HG02763 (cell line): ENCODE measurements at regions not wholly inside any gene's neighbourhood (a gene's known extent, or its start where the extent isn't known, plus 50 kb on each side); places are given as distances from the start of the nearest gene placed in this dataset.

Experiments
- ATAC-seq: cut with Tn5 transposase; IDR thresholded peaks from one replicate; pipeline ENCODE4 v1.9.1; 2021; ENCODE audit warnings: mild to moderate bottlenecking, moderate library complexity; ENCODE audit not compliant: unreplicated experiment

DNA sequence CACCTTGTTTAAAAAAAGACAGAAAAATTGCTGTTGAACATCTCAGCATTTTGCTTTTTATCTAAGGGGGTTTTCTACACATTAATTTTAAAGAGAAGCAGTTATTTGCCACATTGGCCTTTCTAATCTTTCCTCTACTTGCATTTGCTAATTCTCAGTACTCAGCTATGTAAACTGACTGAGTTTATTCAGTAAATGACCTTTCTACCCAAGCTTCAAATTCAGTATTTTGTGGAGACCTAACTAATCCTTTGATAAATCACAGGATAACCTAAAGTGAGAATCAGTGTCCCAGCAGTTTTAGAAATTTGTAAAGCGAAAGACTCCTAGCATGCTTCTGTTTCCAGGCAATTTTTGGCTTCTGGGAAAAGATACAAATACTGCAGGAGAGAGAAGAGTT lies 288.4 kb downstream of the ASXL3 start:
- no peak for ATAC-seq

DNA sequence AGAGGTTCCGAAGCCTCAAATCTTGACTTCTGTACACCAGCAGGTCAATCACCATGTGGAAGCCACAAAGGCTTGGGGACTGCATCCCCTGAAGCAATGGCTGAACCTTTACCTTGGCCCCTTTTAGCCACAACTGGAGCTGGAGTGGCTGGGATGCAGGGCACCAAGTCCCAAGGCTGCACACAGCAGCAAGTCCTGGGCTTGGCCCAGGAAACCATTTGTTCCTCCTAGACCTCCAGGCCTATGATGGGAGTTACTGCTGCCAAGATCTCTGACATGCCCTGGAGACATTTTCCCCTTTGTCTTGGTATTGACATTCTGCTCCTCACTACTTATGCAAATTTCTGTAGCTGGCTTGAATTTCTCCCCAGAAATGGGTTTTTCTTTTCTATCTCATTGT lies 285.9 kb downstream of the ASXL3 start:
- no peak for ATAC-seq

DNA sequence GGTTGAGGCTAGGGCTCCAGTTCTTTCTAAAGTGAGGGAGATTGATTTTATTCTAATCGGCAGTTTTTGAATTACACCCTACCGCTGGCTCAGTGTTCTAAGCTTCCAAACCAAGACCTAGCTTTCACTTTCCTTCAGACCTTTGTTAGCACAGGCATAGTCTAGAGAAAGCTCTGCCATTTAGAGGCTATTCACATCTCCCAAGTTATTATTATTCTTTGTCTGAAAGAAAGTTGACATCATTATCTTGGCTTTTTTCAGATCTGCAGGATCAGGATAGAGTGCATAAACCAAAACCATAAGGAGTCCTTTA lies 276.8 kb downstream of the ASXL3 start:
- ATAC-seq: no peak

- no peak for ATAC-seq
Measured at GRCh38 chr18:33854086-33854826, 276.2 kb downstream of the ASXL3 start.

GRCh38 chr18:33853187-33853586 lies 275.2 kb downstream of the ASXL3 start:
- no peak for ATAC-seq

DNA sequence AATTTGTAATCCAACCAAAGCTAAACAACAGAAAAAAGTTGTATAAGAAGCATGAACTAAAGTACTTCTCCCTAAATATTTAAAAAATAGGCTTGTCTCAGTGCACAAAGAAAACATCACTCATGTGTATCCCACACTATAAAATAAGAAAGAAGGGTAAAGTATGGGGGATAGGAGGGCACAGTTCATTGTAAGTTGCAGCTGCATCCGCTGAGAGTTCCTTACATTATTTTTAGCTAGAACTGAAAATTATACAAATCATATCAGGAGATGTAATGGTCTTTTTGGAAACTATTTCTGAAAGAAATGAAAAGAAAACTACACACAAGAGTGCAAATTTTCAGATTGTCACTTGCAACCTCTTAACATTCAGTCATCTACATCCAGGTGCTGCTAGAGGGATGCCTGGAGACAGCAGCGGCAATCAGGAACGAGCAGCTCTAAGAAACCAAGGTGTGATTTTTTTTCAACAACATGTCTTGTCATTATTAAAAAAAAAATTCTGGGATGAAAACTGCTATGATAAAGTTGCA lies 273.6 kb downstream of the ASXL3 start:
- no peak for ATAC-seq

DNA sequence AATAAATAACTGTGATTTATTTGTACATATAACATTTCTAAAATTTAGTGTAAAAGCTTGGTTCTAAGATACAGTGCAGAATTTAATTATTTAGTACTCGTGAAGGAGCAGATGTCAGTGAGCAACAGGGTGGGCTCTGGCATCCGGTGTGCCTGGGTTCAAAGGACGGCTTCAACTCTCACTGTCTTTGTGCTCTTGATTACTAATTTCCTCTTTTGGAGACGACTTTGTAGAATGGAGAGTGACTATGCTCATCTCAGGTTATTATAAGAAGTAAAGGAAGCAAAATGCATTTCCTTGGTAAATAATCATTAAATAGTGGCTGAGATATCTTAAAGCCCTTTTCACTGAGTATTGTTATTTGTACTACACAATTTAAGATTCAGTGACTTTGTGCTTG lies 271.7 kb downstream of the ASXL3 start:
- ATAC-seq: no peak

DNA sequence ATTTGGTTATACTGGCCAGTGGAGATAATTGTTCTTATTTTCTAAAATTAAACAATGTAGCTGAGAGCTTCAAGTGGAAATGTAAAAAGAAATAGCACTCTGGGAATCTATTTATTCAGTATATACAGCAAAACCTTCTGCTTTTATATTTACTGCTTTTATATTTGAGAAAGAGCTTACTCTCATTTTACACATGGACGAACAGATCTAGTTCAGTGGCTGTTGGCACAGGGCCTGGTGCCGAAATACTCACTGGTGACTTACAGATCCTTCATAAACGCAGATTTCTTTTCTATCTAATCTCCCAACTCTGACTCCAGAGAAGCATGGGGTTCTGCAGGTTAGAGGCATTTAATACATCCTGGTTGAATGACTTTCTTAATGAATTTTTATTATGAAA lies 266.2 kb downstream of the ASXL3 start:
- no peak for ATAC-seq

GRCh38 chr18:33841221-33841967 lies 263.4 kb downstream of the ASXL3 start:
- ATAC-seq: no peak

DNA sequence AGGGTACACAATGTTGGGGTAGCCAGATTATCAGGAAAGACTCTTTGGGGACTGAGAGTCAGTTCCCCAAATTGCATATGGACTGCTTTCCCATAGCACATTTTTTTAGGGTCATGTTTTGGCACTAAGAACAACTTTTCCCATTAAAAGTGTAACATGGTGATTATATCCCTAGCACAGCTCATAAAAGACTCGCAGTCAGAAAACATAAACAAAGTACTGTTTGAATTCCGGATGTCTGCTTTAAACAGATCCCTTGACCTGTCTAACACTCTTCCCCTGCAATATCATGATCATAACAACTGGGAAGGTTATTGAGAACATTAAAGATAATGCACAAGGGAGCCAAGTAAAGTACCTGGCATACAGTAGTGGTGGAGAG lies 262.2 kb downstream of the ASXL3 start:
- ATAC-seq: no peak

GRCh38 chr18:33839452-33840211 lies 261.6 kb downstream of the ASXL3 start:
- no peak for ATAC-seq

DNA sequence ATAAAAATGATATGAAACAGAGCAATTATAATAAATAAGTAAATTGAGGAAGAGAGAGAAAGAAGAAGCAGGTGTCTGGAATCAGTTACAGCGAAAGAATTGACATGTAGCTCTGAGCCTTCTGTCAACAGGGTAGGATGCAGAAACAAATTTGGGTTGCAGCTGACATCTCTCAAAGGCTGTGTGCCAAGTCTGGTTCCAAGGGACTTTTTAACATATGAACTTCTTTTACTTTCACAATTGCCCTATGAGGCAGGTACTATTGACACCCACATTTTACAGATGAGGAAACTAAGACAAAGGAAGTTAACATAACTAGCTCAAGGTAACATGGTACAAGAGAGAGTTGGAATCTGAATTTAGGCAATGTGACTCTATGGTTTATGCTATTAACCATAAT lies 260.0 kb downstream of the ASXL3 start:
- no peak for ATAC-seq

DNA sequence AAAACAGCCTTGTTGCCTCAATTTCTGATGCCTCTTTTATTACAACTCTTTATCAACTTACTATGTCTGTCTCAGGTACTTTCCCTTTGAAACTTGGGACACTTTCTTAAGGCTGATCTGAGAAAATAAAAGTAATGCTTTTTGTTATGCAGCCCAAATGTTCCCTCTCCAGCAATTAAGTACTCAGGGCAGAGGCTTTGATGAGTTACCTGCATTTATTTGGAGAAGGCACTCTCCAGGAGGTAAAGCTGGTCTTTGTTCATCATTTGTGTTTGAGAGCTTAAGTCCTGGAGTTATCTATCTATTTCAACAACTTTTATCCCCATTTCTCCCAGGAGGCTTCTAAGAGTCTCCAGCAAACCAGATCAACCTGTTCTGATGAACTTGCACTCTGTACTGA lies 259.2 kb downstream of the ASXL3 start:
- ATAC-seq: no peak

DNA sequence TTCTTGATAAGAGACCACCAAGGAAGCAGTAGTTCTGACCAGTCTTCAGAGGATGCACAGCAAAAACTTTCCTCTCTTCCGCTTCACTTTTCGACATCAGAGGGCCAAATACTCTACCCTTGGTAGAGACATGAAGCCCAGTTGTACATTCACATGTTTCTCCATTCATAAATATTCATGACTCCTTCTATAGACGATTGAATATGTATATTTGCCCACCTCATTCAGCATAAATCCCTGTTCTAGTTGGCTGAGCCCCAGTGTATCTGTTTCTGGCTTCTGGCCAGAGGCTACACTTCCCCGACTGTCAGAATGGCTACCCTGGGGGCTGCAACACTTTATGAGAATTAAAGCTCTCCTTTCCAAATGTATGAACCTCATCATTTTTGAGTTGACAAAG lies 258.5 kb downstream of the ASXL3 start:
- ATAC-seq: no peak

DNA sequence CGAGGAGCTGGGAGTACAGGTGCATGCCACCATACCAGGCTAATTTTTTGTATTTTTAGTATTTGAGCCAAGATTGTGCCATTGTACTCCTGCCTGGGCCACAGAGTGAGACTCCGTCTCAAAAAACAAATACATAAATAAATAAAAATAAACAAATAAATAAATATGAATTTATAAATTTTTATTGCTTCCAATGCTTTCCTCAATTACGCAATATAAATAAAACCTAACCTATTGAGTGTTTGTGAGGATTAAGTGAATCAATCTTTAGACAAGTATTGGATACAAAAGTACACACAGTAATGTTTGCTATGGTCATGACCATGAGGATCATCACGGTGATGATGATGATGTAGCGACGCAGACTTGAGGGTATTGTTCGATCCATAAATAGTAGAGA lies 257.4 kb downstream of the ASXL3 start:
- ATAC-seq: no peak

DNA sequence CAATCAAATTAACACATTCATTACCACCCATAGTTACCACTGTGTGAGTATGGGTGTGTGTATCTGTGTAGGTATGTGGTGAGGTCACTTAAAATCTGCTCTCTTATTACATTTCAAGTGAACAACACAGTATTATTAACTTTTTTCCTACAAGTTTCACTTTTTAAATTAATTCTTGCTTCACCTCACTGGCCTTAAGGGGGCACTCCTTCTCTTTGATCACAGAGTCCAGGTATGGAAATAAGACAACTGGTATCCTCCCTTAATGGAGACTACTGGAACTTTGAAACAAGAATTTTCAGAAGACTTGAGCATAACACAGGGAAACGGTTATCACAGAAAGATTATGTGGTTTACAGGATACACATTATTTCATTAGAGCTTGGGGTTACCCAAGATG lies 255.8 kb downstream of the ASXL3 start:
- ATAC-seq: no peak

DNA sequence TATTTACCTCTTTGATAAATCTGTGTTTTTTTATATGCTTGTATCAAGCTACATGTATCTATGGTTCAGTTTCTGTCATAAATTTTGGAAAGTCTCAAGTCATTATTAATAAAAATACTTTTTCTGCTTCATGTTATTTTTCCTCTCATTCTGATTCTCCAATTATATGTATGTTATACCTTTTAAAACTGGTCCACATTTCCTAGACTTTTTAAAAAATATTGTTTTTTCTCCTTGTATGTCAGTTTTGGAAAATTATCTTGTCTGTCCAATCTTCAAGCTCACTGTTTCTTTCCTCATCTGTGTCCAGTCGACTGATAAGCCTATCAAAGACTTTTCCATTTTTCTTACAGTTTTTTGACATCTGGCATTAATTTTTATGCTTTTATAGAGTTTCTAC lies 253.4 kb downstream of the ASXL3 start:
- no peak for ATAC-seq

GRCh38 chr18:33830213-33830612 lies 252.2 kb downstream of the ASXL3 start:
- ATAC-seq: no peak

GRCh38 chr18:33828949-33829348 lies 250.9 kb downstream of the ASXL3 start:
- ATAC-seq: no peak

- ATAC-seq: no peak
Measured at GRCh38 chr18:33826151-33826550, 248.1 kb downstream of the ASXL3 start.

GRCh38 chr18:33821503-33821902 lies 243.5 kb downstream of the ASXL3 start:
- ATAC-seq: no peak
